ENCODE measurements at regions not wholly inside any gene's neighbourhood (a gene's known extent, or its start where the extent isn't known, plus 50 kb on each side); places are given as distances from the start of the nearest gene placed in this dataset.

GRCh38 chr5:29175774-29176173 is 2017.7 kb upstream of the CDH6 start:
- TF ChIP-seq EP300 (IDR thresholded peaks at IDR 0.05) (no peak), CTCF (IDR thresholded peaks at IDR 0.05) (no peak)
